ENCODE measurements at regions not wholly inside any gene's neighbourhood (a gene's known extent, or its start where the extent isn't known, plus 50 kb on each side); places are given as distances from the start of the nearest gene placed in this dataset.
"Not testable (repeated sequence)": the region's sequence is repeated elsewhere in the genome, so short reads cannot be mapped to it uniquely, and the experiment has no call there.

GRCh38 chr7:112981966-112982365 is 104.7 kb downstream of the GPR85 start:
- no peak for DNase-seq

GRCh38 chr7:112979055-112979454 is 107.6 kb downstream of the GPR85 start:
- DNase-seq, result not testable (repeated sequence)

- not testable (repeated sequence) for DNase-seq
Observed at GRCh38 chr7:112977244-112977955, 109.2 kb downstream of the GPR85 start.

DNA sequence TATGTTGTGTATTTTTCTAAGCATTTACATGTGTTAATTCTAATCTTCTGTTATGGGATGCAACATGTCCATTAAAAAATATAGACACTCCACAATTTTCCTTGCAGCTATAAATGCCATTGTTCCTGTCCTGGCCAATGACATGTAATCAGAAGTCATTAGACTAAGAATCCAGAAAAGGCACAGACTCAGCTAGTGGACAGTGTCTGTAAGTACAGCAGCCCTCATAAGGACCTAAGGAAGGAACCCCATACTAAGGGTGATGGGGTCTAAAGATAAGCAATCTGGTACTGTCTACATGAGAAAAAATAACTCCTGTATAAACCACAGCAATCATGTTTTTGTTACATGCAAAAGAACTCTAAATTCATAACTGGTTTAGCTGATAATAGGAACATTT is 115.9 kb downstream of the GPR85 start:
- DNase-seq, result no peak

GRCh38 chr7:112969946-112970345 is 116.7 kb downstream of the GPR85 start:
- DNase-seq, result no peak

DNA sequence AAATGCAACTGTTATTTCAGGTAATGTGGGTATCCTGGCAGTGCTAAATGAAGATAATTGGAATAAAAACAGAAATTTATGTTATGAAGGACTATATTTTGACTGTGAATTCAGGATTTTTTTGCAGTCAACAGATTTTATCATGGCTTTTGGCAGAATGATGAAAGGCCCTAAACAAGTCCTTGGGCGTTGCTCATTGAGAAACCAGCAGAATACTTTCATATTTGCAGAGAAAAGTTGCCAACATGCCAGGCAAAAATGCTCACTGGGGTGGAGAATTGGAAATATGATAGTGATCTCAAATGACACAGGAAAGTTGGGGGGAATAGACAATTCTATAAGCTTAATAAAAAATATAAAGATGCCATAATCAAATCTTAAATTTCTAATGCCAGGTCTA is 121.1 kb downstream of the GPR85 start:
- no peak for DNase-seq

DNA sequence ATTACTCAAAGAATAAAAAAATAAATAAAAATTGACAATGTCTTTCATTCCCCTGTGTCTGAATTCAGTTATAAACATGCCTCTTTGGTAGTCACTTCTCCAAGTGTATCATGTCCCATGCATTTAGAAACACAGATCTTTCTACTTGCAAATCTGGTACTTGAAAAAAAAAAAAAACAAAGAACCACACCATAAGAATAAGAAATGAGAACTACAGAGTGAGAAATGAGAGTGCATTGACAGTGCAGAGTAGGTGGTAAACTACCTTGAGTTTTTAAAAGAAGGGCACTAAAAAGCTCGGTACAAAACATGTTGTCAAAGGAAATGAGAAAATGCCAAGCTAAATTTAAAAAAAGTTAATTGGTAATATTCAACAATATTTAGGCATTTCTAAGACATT is 123.0 kb downstream of the GPR85 start:
- DNase-seq, result no peak

DNA sequence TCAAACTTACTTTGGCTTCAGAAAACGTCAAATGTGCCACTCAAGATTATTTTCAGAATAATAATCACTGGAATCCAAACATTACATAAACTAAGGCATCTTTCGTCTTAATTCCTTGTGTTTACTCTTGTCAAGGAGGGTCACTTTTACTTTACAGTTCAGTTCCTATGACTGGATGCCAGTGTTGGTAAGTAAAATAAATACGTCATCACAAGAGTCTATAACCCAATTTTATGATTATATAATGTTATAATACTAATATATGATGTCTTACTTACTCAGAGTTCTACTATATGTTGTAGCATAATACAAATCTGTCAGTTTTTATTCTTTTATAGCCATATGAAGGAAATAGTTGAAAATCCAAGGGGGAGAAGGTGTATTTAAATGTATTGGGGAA is 123.8 kb downstream of the GPR85 start:
- no peak for DNase-seq

DNA sequence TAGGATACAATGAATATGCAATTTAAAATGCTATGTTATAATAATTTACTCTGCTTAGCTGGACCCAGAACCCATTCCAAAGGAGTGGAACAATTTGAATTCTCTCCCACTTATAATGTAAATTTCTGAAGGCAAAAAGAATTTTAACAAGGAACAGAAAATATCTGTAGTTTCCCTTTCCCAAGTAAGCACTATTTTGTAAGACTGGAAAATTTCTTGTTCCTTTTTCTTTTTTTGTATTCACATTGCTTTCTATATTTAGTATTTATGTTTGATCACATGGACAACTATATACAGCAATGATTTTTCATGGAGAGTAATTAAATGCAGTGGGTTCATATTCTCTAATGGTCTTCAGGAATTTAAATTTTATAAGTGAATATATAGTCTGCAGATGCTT is 127.4 kb downstream of the GPR85 start:
- no peak for DNase-seq

DNA sequence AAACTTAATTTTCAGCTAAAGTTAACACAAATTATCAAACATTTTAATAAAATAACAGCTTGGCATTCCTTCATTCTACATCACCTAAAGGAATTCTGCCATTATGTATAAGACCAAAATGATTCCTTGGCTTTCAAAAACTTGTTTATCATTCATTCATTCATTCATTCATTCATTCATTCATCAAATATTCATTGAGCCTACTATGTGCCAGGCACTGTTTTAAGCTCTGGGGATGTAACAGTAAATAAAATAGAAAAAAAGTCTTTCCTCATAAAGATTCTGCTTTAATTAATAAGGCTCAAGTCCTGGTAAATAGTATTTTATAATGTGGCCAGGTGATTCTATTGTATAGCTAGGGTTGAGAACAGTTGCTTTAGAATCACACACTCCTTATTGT is 127.9 kb downstream of the GPR85 start:
- DNase-seq, result no peak

- DNase-seq, result no peak
Observed at GRCh38 chr7:112957901-112958300, 128.7 kb downstream of the GPR85 start.

GRCh38 chr7:112953031-112953430 is 133.6 kb downstream of the GPR85 start:
- DNase-seq, result not testable (repeated sequence)

DNA sequence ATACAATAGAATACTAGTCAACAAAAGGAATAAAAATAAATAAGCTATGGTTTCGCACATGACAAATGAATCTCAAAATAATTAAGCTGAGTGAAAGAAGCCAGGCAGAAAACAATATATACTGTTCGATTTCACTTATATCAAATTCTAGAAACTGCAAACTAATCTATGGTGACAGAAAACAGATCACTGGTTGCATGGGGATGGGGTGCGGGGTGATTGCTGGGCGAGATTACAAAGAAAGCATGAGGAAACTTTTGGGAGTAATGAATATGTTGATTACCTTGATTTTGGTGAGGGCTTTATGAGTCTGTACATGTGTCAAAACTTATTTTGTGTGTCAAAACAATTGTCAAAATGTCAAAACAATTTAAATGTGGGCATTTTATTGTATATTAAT is 135.6 kb downstream of the GPR85 start:
- DNase-seq, result no peak

DNA sequence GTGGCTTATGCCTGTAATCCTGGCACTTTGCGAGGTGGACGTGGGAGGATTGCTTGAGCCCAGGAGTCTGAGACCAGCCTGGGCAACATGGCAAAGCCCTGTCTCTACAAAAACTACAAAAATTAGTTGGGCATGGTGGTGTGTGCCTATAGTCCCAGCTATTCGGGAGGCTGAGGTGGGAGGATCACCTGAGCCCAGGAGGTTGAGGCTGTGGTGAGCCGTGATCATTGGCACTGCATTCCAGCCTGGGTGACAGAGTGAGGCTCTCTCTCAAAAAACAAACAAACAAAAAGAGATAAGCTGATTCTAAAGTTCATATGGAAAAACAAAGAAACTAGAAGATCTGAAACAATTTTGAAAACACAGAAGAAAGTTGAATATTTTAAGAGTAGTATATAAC is 136.9 kb downstream of the GPR85 start:
- not testable (repeated sequence) for DNase-seq

DNA sequence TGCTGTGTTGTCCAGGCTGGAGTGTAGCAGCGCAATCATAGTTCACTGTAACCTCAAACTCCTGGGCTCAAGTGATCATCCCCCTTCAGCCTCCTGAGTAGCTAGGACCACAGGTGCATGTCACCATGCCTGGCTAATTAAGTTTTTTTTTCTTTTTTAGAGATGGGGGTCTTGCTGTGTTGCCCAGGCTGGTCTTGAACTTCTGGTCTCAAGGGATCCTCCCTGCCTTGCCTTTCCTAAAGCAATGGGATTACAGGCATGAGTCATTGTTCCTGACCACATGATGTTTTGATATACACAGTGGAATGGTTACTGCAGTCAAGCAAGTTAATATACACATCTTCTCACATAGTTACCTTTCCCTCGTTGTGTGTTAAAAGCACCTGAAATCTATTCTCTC is 140.3 kb downstream of the GPR85 start:
- no peak for DNase-seq

DNA sequence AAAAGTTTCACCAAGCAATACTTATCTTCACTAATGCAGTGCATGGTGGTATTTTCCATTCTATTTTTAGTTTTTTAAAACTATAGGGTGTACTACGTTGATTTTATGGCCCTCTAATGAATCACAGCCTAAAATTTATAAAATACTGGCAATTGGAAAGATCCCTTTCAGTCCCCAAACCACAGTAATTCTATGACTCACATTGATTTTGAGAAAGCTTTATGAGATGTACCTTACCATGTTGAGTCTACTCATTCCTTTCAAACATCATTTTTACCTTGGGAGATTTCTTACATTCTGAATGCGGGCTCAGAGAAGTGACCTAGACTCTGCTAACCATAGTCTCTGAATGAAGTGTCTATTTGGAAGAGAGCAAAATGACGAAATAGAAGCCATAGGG is 141.6 kb downstream of the GPR85 start:
- no peak for DNase-seq

GRCh38 chr7:112942981-112943380 is 143.6 kb downstream of the GPR85 start:
- no peak for DNase-seq

DNA sequence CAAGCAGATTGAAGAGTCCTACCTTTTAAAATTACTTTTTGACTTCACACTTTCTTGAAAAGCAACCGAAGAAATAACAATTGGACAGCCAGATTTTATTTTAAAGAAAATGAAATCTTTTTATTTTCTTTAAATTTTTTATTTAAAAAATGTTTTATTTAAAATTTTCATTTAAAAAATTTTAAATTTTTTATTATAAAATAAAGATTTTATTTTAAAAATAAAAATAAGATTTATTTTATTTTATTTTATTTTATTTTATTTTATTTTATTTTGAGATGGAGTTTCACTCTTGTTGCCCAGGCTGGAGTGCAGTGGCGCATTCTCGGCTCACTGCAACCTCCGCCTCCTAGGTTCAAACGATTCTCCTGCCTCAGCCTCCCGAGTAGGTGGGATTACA is 144.5 kb downstream of the GPR85 start:
- not testable (repeated sequence) for DNase-seq

- no peak for DNase-seq
Observed at GRCh38 chr7:112940314-112940732, 146.3 kb downstream of the GPR85 start.

GRCh38 chr7:112939574-112940313 is 146.9 kb downstream of the GPR85 start:
- peak; percentile 96 to 99 (median 97) for DNase-seq

GRCh38 chr7:112938863-112939573 is 147.6 kb downstream of the GPR85 start:
- peak in 3 of 4 experiments; percentile 8 to 25 (median 10) for DNase-seq

- no peak for DNase-seq
Observed at GRCh38 chr7:112937651-112938415, 147.6 kb upstream of the TMEM168 start.

GRCh38 chr7:112933598-112933997 is 143.4 kb upstream of the TMEM168 start:
- DNase-seq, result no peak

Data from activated naive CD4-positive, alpha-beta T cell (primary cell).